ENCODE measurements at regions not wholly inside any gene's neighbourhood (a gene's known extent, or its start where the extent isn't known, plus 50 kb on each side); places are given as distances from the start of the nearest gene placed in this dataset.

DNA sequence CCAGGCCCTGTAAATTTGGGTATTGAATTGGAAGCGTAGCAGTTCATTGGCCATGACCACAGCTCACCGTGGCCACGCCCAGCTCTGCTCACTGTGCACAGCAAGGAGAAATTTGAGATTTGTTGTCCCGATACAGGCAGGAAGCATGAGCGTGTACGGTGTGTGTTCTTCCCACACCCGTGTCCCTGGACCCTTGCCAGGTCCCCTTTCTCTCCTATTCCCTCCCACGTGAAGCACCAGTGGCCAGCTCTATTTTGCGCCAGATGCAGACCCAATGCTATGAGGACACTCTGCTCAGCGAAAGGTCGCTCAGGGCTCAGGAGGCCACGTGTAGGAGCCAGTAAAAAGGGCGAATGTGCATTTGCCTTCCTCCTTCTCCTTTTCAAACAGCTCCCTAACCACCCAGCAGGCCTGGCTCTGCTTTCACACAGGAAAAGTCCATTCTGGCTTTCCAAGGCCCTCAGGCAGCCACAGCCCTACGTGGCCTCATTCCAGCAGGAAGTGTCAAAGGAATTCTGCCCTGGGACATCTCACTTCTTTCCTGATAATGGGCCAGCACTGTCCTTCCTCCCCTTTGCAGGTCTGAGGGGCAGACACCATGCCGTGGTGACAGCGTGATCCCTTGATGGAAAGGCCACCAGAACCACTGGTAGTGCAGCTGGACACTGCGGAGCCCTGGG, 499.2 kb upstream of the CDH4 start:
- CTCF ChIA-PET, result interaction anchor here (1.1 kb wide), 1 partner anchor 58 kb away, joined by 3 read pairs; no protein-coding TSS in a partner anchor
- Histone ChIP-seq H3K4me1 (no peaks in the 10 kb centered on the region), H3K27ac (no peak overlapping the region), H3K4me2 (no peak overlapping the region), H3K9me3 (no peaks in the 10 kb centered on the region), H3K4me3 (no peak overlapping the region)
- WGBS (ENCODE audit: missing lambda C conversion rate), result 27% methylated on average over 17 of the region's 17 CpGs
- DNase-seq (ENCODE audit: low read depth in 1 of 2, low spot score in 1 of 2), result no peak
- no peak for TF ChIP-seq CHD2 (IDR thresholded peaks at IDR 0.05; ENCODE audit: low read length, partially characterized antibody)
- no peak for TF ChIP-seq FOXS1 (CRISPR knock-in tag; IDR thresholded peaks at IDR 0.05)
- no peak for TF ChIP-seq RFX5 (IDR thresholded peaks at IDR 0.05)
- TF ChIP-seq POLR2AphosphoS2 (conservative IDR thresholded peaks at IDR 0.05; ENCODE audit: low read length), result no peak
- TF ChIP-seq HOXB13 (CRISPR knock-in tag; IDR thresholded peaks at IDR 0.05; ENCODE audit: low read depth), result no peak
- TF ChIP-seq, protein P1, sequence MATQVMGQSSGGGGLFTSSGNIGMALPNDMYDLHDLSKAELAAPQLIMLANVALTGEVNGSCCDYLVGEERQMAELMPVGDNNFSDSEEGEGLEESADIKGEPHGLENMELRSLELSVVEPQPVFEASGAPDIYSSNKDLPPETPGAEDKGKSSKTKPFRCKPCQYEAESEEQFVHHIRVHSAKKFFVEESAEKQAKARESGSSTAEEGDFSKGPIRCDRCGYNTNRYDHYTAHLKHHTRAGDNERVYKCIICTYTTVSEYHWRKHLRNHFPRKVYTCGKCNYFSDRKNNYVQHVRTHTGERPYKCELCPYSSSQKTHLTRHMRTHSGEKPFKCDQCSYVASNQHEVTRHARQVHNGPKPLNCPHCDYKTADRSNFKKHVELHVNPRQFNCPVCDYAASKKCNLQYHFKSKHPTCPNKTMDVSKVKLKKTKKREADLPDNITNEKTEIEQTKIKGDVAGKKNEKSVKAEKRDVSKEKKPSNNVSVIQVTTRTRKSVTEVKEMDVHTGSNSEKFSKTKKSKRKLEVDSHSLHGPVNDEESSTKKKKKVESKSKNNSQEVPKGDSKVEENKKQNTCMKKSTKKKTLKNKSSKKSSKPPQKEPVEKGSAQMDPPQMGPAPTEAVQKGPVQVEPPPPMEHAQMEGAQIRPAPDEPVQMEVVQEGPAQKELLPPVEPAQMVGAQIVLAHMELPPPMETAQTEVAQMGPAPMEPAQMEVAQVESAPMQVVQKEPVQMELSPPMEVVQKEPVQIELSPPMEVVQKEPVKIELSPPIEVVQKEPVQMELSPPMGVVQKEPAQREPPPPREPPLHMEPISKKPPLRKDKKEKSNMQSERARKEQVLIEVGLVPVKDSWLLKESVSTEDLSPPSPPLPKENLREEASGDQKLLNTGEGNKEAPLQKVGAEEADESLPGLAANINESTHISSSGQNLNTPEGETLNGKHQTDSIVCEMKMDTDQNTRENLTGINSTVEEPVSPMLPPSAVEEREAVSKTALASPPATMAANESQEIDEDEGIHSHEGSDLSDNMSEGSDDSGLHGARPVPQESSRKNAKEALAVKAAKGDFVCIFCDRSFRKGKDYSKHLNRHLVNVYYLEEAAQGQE (IDR thresholded peaks at IDR 0.05), result no peak
- TF ChIP-seq CHD4 (IDR thresholded peaks at IDR 0.05; ENCODE audit: borderline replicate concordance), result no peak
- TF ChIP-seq NR3C1 (IDR thresholded peaks at IDR 0.05), result no peak
- TF ChIP-seq ZFP36 (IDR thresholded peaks at IDR 0.05; ENCODE audit: borderline replicate concordance, partially characterized antibody), result no peak
- no peak for TF ChIP-seq FOSB (CRISPR knock-in tag; IDR thresholded peaks at IDR 0.05)
- TF ChIP-seq RARB (CRISPR knock-in tag; IDR thresholded peaks at IDR 0.05), result no peak
- TF ChIP-seq HDAC2 (IDR thresholded peaks at IDR 0.05), result no peak
- no peak for TF ChIP-seq NFE2L2 (conservative IDR thresholded peaks at IDR 0.05; ENCODE audit: low read length)
- TF ChIP-seq, protein P2, sequence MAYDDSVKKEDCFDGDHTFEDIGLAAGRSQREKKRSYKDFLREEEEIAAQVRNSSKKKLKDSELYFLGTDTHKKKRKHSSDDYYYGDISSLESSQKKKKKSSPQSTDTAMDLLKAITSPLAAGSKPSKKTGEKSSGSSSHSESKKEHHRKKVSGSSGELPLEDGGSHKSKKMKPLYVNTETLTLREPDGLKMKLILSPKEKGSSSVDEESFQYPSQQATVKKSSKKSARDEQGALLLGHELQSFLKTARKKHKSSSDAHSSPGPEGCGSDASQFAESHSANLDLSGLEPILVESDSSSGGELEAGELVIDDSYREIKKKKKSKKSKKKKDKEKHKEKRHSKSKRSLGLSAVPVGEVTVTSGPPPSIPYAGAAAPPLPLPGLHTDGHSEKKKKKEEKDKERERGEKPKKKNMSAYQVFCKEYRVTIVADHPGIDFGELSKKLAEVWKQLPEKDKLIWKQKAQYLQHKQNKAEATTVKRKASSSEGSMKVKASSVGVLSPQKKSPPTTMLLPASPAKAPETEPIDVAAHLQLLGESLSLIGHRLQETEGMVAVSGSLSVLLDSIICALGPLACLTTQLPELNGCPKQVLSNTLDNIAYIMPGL (CRISPR knock-in tag; IDR thresholded peaks at IDR 0.05; ENCODE audit: borderline replicate concordance), result no peak
- TF ChIP-seq RAD21 (conservative IDR thresholded peaks at IDR 0.05 in 1 of 2, IDR thresholded peaks at IDR 0.05 in 1 of 2), result no peak
- TF ChIP-seq JUNB (IDR thresholded peaks at IDR 0.05), result no peak
- ATAC-seq, result no peak
- POLR2A ChIA-PET, result no interaction called here
- no peak for FAIRE-seq

DNA sequence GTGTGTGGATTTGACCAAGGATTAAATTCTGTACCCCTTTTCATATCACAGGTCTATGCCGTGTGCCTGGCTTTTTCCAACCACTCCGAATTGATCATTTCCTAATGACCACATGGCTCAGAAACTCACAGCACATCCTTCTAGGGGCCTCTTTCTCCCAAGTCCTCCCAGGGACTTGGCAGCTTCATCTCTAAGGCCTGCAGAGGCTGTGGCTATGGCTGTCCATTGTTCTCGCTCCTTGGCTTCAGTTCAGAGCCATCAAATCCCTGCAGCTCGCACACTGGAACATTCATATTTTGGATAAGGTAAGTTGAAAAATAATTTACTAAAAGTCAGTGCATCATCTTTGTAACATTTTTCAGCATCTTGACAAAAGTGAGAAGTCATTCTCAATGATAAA, 497.2 kb upstream of the CDH4 start:
- DNase-seq (ENCODE audit: low read depth in 1 of 2, low spot score in 1 of 2) (no peak), ATAC-seq (no peak), FAIRE-seq (no peak)
- Histone ChIP-seq H3K4me3 (no peak overlapping the region), H3K27ac (no peak overlapping the region), H3K9me3 (no peaks in the 10 kb centered on the region), H3K4me2 (no peak overlapping the region), H3K4me1 (no peaks in the 10 kb centered on the region)
- ChIA-PET CTCF (no interaction called here), POLR2A (no interaction called here)
- TF ChIP-seq ZC3H11A (IDR thresholded peaks at IDR 0.05) (no peak), KDM5A (IDR thresholded peaks at IDR 0.05) (no peak), TFCP2L1 (CRISPR knock-in tag; IDR thresholded peaks at IDR 0.05) (no peak), SMC3 (IDR thresholded peaks at IDR 0.05) (no peak)
- WGBS (ENCODE audit: missing lambda C conversion rate), result 23% methylated on average over 4 of the region's 4 CpGs

DNA sequence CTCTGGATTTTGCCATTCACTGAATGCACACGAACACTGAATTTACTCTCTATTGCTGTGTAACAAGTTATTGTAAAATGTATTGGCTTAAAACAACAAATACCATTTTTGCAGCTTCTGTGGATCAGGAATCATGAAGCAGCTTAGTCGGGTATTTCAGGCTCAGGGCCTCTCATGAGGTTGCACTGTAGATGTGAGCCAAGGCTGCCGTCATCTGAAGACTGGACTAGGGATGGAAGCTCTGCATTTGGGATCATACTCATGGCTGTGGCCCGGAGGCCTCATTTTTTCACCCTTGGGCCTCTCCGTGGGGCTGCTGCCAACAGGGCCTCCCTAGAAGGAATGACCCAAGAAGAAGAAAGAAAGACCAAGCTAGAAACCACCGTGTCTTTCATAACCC, 492.4 kb upstream of the CDH4 start:
- POLR2A ChIA-PET, result no interaction called here
- Histone ChIP-seq H3K4me1 (no peaks in the 10 kb centered on the region), H3K4me2 (no peak overlapping the region), H3K4me3 (no peak overlapping the region), H3K27ac (no peak overlapping the region), H3K9me3 (no peaks in the 10 kb centered on the region)
- ATAC-seq (no peak), FAIRE-seq (no peak), DNase-seq (ENCODE audit: low read depth in 1 of 2, low spot score in 1 of 2) (no peak)
- CTCF ChIA-PET, result no interaction called here
- WGBS (ENCODE audit: missing lambda C conversion rate), result 6% methylated on average over 6 of the region's 6 CpGs
- no peak for TF ChIP-seq ZFP36 (IDR thresholded peaks at IDR 0.05; ENCODE audit: borderline replicate concordance, partially characterized antibody)
- no peak for TF ChIP-seq RARB (CRISPR knock-in tag; IDR thresholded peaks at IDR 0.05)
- no peak for TF ChIP-seq ESRRA (IDR thresholded peaks at IDR 0.05; ENCODE audit: borderline replicate concordance, low read length)
- TF ChIP-seq HOXA7 (CRISPR knock-in tag; IDR thresholded peaks at IDR 0.05), result no peak
